ENCODE measurements at regions not wholly inside any gene's neighbourhood (a gene's known extent, or its start where the extent isn't known, plus 50 kb on each side); places are given as distances from the start of the nearest gene placed in this dataset.
"Not testable (repeated sequence)": the region's sequence is repeated elsewhere in the genome, so short reads cannot be mapped to it uniquely, and the experiment has no call there.

DNA sequence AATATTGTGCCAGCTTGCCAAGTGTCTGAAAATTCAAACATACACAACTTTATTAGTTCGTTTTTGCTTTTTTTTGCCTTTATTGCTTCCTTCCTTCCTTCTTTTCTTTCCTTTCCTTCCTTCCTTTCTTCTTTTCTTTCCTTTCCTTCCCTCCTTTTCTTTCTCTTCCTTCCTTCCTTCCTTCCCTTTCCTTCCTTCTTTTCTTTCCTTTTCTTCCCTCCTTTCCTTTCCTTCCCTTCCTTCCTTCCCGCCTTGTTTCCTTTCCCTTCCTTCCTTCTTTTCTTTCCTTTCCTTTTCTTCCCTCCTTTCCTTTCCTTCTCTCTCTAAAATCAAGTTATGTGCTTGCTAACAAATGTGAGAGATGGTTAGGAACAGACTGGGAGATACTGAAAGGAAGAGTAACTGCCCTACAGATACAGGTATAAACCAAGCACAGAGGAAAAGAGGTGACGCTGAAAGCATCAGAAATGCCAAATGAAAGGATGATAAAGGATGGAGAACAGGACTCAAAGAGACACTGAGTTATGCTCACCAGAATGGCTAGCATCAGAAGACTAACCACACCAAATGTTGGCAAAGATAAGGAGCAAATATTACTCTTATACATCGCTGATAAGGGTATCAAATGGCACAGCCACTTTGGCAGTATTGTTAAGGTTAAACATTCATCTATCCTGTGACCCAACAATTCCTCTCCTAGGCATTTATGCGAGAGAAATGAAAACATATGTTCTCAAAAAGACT, 151.6 kb downstream of the MREG start:
- no peak for DNase-seq

DNA sequence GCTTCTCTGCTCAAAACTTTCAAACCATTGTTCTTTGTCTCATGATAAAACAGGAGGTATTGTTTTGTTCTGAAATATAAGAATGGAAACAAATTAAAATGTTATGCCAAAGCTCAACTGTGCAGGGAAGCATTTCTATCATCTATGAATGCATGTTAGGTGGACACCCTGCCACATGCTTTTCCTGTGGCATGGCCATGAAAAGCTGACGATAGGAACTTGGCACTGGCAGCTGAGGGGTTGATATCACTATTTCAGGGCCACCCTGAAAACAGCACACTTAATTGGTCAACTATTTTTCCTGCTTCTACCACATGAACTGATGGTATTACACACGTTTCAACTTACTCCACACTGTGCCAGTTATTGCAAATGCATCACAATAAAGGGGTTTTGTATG, 157.3 kb downstream of the MREG start:
- DNase-seq = no peak

DNA sequence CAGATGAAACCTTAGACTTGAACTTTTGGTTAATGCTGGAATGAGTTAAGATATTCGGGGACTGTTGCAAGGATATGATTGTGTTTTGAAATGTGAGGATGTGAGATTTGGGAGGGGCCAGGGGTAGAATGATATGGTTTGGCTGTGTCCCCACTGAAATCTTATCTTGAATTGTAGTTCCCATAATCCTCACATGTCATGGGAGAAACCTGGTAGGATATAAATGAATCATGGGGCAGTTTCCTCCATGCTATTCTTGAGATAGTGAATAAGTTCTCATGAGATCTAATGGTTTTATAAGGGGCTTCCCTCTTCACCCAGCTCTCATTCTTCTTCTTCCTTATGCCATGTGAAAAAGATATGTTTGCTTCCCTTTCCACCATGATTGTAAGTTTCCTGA, 158.0 kb downstream of the MREG start:
- DNase-seq = not testable (repeated sequence)

DNA sequence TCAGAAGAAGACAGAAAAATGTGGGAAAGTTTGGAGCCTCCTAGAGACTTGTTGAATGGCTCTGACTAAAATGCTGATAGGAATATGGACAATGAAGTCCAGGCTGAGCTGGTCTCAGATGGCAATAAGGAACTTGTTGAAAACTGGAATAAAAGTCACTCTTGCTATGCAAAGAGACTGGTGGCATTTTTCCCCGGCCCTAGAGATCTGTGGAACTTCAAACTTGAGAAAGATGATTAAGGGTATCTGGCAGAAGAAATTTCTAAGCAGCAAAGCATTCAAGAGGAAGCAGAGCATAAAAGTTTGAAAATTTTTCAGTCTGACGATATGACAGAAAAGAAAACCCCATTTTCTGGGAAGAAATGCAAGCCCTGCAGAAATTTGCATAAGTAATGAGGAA, 159.3 kb downstream of the MREG start:
- DNase-seq = no peak

DNA sequence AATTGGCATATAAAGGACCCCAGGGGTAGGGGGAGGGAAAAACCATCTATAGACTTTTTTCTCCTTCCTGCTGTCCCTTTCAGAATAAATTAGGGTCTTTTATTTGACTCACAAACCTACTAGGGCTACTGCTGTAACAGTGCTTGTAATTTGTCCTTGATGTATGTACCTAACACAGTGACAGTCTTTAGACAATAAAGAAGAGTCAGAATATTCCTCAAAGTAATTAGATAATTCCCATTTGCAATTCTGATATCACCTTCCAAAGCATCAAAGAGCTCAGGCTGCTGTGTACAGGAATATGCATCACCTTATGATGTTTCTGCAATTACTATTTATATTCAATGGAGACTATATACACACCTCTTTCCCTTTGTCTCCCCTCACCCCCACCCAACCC, 161.7 kb downstream of the MREG start:
- DNase-seq = no peak

DNA sequence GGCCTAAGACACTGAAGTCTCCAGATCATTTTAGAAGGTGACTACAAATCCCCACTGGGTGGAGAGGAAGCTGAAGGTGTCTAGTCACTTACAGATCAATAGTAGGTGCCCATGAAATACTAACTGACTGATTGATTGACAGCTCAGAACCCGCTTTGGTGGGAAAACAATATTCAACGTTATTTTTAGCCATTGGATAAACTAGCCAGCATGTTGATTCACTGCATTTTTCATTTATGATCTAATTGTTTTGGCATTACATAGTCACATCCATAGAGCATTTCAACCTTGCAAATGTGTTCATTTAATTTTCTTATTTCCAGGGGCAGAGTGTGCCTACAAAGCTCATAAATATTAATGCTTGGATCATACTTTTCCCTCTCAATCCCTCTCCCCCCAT, 162.3 kb downstream of the MREG start:
- no peak for DNase-seq

DNA sequence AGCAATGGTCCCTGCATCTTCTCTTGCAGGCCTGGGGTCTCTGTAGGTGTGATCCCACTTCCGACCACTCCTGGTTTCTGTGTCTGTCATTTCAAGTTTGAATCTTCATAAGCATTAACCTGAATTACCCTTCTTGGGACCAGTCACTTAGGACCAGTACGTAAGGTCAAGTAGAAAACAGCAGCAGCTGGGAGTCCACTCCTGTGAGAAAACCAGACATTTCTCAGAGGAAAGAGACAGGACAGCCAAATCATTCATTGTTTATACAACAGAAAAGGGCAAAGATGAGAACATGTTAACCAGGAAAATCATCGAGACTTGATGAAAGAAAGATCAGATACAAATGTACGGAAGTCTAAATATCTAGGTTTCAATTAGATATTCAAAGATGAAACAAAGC, 163.0 kb downstream of the MREG start:
- DNase-seq = no peak

DNA sequence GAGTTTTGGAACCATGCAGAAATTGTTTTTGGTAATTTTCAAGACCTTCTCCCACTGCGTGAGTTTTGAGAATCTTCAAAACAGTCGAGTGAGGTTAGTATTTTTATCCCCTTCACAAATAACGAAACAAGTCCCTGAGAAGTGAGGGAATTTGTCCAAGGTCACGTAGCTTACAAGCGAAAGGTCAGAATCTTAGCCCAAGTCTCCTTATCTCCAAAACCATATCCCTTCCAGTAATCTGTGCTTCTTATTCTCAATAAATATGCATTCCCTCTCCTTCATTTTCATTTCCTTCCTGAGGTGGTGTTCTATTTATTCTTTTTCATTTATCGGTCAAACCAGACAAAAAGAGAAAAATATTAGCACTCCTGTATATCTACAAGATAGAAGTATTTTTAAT, 163.6 kb downstream of the MREG start:
- no peak for DNase-seq

DNA sequence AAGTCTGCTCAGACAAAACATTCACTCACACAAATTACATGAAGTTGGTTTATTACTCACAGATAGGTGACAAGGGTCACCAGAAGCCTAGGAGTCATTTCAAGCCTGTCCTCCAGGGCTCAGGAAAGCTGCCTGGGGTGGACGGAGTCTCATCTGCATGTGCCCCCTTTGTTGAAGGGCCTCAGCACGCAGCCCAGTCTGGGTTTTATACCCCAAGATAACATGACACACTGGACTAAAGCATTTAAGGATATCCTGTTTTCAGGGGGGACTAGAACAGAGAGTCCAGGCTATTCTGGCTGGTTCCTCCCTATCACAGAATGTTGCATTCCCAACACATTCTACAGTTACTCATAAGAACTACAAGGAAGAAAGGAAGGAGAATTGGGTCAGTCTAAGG, 164.7 kb downstream of the MREG start:
- no peak for DNase-seq

DNA sequence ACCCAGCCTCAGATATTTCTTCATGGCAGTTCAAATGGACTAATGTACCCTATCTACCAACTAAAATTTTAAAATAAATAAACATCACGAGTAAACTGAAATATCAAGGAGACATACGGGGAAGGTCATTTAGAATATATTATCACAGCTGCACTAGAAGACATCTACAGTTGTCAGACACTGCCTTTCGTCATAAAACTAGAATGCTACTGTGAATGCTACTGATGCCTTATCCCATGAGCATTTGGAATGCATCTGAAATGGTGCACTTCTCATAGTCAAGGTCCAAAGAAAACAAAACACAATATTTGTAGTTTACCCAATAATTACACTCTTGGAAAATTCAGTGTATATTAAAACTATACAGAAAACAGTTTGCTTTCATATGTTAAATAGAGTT, 165.2 kb downstream of the MREG start:
- no peak for DNase-seq

DNA sequence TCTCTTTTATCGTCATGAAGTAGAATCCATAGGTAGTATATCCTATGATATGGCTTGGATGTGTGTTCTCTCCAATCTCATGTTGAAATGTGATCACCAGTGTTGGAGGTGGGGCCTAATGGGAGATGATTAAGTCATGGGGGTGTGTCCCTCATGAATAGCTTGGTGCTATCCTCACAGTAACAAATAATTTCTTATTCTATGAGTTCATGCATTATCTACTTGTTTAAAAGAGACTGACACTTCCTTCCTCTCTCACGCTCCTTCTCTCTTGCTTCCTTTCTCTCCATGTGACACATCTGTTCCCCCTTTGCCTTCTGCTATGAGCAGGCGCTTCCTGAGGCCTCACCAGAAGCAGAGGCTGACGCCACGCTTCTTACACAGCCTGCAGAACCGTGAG, 165.6 kb downstream of the MREG start:
- DNase-seq = no peak

DNA sequence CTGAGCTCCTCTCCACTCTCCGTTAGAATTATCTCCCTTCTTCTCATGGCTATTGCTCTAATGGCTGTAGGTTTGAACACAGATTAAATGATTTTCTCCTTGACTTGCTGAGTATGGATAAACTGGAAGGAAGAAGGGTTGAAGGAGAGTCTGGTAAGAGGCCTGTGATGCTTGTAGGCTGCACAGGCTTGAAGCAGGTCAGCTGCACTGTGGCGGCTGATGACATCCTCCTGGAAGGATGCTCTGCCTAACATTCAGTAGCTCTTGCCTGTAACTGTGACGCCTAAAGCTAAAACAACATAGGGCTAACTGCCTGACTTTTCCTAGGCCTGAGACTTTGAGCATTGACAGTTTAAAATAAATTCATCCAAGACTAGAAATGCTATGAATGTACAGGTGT, 166.3 kb downstream of the MREG start:
- no peak for DNase-seq

DNA sequence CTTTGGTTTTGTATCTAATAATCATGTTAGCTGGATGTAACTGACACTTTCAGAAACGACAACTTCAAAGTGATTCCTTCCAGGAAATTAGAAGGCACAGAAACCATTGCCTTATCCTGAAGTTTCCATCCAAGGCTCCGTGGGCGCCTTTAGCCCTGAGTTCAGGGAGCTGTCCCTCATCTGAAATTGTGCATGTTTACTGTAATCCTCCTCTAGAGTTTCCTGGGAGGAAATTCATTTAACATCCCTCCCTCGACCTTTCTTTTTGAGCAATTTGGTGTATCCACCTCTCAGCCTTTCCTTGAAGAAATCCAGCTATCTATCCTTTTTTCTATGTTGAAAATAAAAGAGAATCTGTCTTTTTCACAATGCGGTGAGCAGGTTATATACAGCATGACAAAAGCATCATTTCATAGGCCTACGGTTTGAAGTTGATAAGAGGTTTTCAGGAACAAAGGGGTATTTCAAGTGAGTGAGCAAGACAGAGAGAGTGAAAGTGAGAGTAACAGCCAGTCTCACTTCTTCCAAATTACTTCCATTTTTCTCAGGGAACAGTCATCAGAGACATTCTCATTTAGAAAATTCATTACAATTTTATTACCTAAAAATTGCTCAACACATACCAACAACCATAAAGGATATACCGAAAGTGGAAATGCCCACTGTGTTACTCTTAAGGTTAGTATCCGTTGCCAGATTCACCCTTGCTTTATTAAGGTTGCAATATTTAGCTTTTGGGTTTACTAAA, 167.3 kb downstream of the MREG start:
- no peak for DNase-seq

DNA sequence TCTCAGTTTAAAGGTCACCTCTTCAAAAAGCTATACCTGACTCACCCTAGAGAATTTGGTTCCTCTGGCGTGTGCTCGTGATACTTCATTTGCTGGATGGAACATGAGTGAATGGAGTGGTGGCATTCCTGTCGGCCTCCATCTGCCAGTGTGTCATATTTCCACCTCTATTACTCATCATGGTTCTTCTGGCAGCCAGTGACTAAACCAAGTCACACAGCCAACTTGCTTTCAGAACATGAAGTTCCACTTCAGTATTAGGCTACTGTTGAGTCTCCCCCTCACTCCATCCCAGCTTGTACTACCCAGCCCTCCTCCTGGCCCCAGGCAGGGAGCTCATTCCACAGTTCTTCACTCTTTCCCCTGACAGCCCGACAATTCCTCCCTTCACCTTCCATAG, 169.8 kb downstream of the MREG start:
- no peak for DNase-seq

DNA sequence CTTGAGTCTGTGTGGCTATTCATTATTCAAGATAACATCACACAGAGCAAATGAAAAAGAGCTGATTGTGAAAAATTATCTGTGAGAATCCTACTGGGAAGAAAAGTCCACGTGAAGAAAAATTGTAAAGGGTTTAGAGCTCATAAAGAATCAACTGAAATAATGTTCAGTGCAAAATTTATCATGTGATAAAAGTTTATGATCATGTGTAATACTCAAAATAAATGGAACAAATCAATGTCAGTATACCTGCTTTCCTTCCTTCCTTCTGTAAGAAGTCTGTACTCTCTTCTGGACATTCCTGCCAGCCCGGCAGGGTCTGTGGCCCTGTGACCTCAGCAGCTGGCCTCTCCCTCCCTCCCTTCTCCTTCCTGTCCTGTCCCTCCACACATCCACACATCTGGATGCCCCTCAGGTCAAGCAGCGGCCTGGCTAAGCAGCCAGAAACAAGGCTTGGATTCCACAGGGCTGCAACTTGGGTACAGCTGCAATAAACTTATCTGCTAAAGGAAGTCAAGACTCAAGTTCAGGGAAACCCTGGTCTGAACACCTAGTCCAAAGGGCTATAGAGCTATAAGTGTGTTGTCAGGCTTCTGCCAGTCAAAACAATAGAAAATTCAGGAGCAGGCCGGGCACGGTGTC, 172.1 kb downstream of the MREG start:
- no peak for DNase-seq

DNA sequence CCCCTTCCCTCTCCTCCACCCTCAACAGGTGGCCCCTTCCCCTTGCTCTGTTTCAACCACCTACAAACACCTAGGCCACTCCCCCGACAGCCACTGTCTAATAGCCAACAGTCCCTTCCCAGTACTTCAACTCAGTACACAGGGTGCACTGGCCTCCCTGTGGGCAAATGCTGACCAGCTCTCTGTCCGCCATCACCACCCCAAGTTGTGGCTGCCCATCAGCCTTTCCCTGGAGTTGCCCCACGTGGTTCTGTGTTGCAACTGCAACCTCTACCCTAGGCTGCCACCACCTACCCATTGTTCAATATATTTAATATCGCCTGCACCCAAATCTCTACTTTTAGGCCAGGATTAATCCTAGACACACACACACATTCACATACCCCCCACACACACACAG, 173.5 kb downstream of the MREG start:
- DNase-seq = no peak

DNA sequence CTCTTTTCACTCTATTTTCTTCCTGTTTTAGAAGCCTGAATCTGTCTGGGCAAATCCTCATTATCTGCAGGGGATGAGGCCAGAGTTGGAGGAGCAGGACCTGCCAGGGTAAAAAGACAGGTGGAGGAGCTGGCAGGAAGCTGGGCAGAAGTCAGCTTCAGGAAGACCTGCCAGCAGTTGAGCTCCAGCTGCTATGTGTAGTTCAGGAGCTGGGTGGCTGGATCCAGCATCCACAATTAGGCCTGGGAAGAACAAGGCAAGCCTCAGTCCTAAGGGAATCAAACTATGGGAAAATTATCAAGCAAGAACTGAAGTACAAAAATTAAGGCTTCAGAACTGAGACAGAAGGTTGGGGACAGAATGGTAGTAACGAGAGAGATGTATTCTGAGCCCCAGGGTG, 174.0 kb downstream of the MREG start:
- DNase-seq = no peak

DNA sequence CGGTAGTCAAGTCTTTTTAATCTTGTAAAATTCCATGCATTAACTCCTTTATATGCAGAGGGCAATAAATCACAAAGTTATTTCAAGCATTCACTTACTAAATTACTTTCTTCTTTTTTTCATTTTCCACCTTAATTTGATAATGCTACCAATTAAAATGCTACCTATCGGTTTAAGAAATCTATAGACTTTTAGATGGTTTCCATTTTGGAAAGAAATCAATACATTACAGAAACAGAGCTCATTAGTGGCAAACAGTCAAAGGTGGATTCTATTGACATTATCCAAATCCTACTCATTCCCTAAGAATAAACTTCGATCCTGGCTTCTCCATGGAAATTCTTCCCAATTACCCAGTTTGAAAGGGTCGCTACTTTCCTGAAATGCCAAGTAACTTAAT, 176.5 kb downstream of the MREG start:
- no peak for DNase-seq

DNA sequence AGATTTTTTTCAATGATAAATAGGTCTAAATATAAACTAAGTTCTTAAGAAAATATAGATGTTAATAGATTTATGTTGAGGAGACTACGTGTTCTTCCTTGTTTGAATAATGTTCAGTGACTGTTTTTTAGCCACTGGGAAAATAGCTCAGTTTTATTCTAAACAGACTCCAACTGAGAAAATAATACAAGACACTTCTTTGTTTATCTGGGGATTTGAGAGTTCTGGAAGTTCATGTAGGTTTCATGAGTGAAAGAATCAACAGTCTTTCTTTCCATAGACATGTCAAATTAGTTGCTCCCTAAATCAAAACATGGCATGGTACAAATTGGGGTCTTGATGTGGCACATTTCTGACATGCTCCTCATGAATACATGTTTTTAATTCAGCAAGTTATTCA, 177.7 kb downstream of the MREG start:
- no peak for DNase-seq

DNA sequence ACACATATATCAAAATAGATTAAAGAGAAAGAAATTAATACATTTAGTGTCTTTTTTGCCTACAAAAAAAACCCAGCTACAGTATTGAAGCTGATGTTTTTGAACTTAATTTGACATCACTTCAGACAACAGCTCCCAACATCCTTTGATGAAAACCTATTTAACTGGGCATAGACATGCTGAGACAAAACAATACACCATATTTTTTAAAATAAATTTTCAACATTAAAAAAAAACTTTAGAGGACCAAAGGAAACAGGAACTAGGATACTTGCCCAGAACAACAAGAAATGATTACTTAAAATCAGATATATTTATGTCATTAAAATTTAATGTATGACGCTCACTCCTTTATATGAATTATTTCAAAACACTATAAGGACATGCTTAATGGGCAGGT, 178.1 kb downstream of the MREG start:
- DNase-seq = no peak

DNA sequence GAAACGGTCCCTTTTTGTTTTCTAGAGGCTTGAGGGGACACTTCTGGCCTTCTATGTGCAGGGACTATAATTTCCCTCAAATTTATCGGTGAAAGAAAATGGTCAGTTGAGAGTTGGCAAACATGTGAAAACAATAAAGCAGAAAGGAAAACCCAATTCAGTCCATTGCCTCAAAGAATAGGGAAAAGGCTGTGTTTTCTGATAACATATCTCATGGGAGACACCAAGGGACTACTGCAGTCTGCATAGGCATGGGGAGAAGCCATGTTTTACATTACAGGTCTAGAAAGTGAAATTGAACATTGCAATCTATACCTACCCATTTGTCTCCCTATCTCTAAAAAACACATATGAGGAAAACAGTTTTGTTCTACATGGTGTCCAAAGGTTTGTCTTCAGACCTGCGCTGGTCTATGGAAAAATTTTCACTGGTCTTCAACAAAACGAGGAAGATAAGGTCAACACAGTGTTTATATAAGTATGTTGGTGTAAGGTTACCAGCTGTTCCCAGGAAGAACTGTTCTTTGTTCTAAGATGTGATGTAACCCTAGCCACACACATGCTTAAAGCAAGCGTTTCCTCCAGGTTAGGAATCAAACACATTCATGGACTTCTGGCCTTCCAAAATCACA, 179.7 kb downstream of the MREG start:
- no peak for DNase-seq

DNA sequence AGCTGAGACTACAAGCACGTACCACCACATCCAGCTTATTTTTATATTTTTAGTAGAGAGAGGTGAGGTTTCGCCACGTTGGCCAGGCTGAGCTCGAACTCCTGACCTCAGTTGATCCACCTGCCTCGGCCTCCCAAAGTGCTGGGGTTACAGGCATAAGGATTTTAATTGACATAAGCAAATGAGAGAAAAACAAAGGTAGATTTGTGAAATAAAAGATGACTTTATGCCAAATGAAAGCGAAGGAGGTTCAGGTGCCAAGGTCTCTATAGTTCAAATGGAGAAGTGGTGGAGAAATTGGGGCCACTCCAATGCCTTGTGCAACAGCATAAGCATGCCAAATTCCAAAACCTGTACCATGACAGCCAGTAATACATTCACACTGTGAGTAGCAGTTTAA, 180.6 kb downstream of the MREG start:
- no peak for DNase-seq

DNA sequence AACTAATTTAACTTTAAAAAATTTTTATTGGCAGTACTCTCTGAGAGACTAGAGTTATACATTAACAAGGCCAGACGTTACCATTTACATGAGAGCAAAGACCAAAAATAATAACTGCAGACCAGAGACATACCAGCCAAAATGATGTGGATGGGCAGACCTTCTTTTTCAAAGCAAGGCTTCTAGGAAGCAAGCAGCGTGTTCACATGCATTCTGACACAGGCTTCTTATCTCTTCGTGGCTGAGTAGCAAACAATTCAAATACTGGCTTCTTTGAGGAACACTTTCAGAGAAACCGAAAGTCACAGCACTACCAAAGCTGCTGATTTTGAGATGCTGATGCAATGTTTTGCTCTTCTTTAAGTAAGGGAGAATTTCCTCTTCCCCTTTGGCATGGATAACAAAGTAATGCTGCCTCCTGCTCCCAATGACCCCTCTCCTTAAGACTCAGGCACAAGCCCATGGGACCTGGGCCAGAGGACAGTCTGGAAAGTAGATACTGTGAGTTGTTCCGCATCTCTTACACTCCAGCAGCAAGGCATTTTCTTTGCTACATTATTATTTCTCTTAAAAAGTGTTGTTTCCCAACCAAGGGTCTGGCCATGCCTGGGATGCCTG, 181.9 kb downstream of the MREG start:
- peak in 1 of 5 experiments; percentile 73 for DNase-seq

All from T-helper 2 cell (primary cell).